PFSK-1 (cell line): ENCODE measurements at regions not wholly inside any gene's neighbourhood (a gene's known extent, or its start where the extent isn't known, plus 50 kb on each side); places are given as distances from the start of the nearest gene placed in this dataset.

Experiments used
- POLR2AphosphoS5 ChIP-seq: IDR thresholded peaks from 2 replicates; pipeline ENCODE4 v1.6.1; 2012; ENCODE audit warnings: low read depth, mild to moderate bottlenecking, control low read depth, low read length, moderate library complexity
- REST ChIP-seq, 2 experiments: IDR thresholded peaks; 2 replicates each; pipeline versions ENCODE4 v1.6.1 to v1.8.0; 2011 to 2012; ENCODE audit warnings: low read depth in 2 of 2, low read length in 2 of 2, control low read depth in 1 of 2, inconsistent platforms in 1 of 2, mild to moderate bottlenecking in 1 of 2, moderate library complexity in 1 of 2; ENCODE audit not compliant: insufficient read depth in 1 of 2
- TAF1 ChIP-seq: IDR thresholded peaks from 2 replicates; pipeline ENCODE4 v1.6.1; 2012; ENCODE audit warnings: low read length, control low read depth, borderline replicate concordance; ENCODE audit not compliant: insufficient read depth

- TF ChIP-seq REST (IDR thresholded peaks at IDR 0.05; ENCODE audit: insufficient read depth in 1 of 2, low read depth in 2 of 2, low read length in 2 of 2) (no peak), POLR2AphosphoS5 (no peak), TAF1 (no peak)
These were observed 635.5 kb downstream of the PLPP3 start for GRCh38 chr1:55943721-55944435.
